NCI-H524 (cell line): ENCODE measurements at regions not wholly inside any gene's neighbourhood (a gene's known extent, or its start where the extent isn't known, plus 50 kb on each side); places are given as distances from the start of the nearest gene placed in this dataset.
"Not testable (repeated sequence)": the region's sequence is repeated elsewhere in the genome, so short reads cannot be mapped to it uniquely, and the experiment has no call there.

ENCODE experiments used
- DNase-seq, 2 experiments: peaks; one replicate each; lab custom pipeline; 2025; lab: John Stamatoyannopoulos, UW

GRCh38 chr4:103307453-103308247 is 109.5 kb upstream of the CENPE start:
- DNase-seq, result no peak

- no peak for DNase-seq
These were observed 108.8 kb upstream of the CENPE start for GRCh38 chr4:103306870-103307375.

- no peak for DNase-seq
These were observed 107.2 kb upstream of the CENPE start for GRCh38 chr4:103305355-103305754.

GRCh38 chr4:103303011-103303410 is 104.9 kb upstream of the CENPE start:
- no peak for DNase-seq

- DNase-seq, result no peak
These were observed 94.8 kb upstream of the CENPE start for GRCh38 chr4:103292959-103293358.

GRCh38 chr4:103292373-103292772 is 94.2 kb upstream of the CENPE start:
- no peak for DNase-seq

- no peak for DNase-seq
These were observed 91.0 kb upstream of the CENPE start for GRCh38 chr4:103289186-103289585.

GRCh38 chr4:103272174-103272573 is 74.0 kb upstream of the CENPE start:
- DNase-seq, result no peak

GRCh38 chr4:103268746-103269145 is 70.6 kb upstream of the CENPE start:
- DNase-seq, result no peak

GRCh38 chr4:103264905-103265304 is 66.8 kb upstream of the CENPE start:
- DNase-seq, result no peak

- not testable (repeated sequence) for DNase-seq
These were observed 57.9 kb upstream of the CENPE start for GRCh38 chr4:103256068-103256467.
